ENCODE measurements at regions not wholly inside any gene's neighbourhood (a gene's known extent, or its start where the extent isn't known, plus 50 kb on each side); places are given as distances from the start of the nearest gene placed in this dataset.
"Not testable (repeated sequence)": the region's sequence is repeated elsewhere in the genome, so short reads cannot be mapped to it uniquely, and the experiment has no call there.

- DNase-seq (ENCODE audit: low spot score) = no peak
Measured at GRCh38 chr1:168420177-168420576, 123.6 kb downstream of the XCL2 start.

GRCh38 chr1:168419736-168420135 is 124.1 kb downstream of the XCL2 start:
- no peak for DNase-seq (ENCODE audit: low spot score)

- DNase-seq (ENCODE audit: low spot score) = no peak
Measured at GRCh38 chr1:168416220-168416619, 127.6 kb downstream of the XCL2 start.

GRCh38 chr1:168414914-168415313 is 128.9 kb downstream of the XCL2 start:
- DNase-seq (ENCODE audit: low spot score) = no peak

- DNase-seq (ENCODE audit: low spot score) = no peak
Measured at GRCh38 chr1:168410464-168410863, 129.8 kb downstream of the TBX19 start.

GRCh38 chr1:168408884-168409283 is 128.2 kb downstream of the TBX19 start:
- no peak for DNase-seq (ENCODE audit: low spot score)

GRCh38 chr1:168408539-168408865 is 127.8 kb downstream of the TBX19 start:
- no peak for DNase-seq (ENCODE audit: low spot score)

- DNase-seq (ENCODE audit: low spot score) = no peak
Measured at GRCh38 chr1:168407832-168408538, 127.3 kb downstream of the TBX19 start.

- DNase-seq (ENCODE audit: low spot score) = no peak
Measured at GRCh38 chr1:168405906-168406549, 125.4 kb downstream of the TBX19 start.

GRCh38 chr1:168403140-168403539 is 122.5 kb downstream of the TBX19 start:
- no peak for DNase-seq (ENCODE audit: low spot score)

- not testable (repeated sequence) for DNase-seq (ENCODE audit: low spot score)
Measured at GRCh38 chr1:168402466-168402865, 121.8 kb downstream of the TBX19 start.

GRCh38 chr1:168401341-168401740 is 120.7 kb downstream of the TBX19 start:
- no peak for DNase-seq (ENCODE audit: low spot score)

GRCh38 chr1:168400139-168400538 is 119.5 kb downstream of the TBX19 start:
- DNase-seq (ENCODE audit: low spot score) = no peak

- DNase-seq (ENCODE audit: low spot score) = no peak
Measured at GRCh38 chr1:168397806-168398205, 117.1 kb downstream of the TBX19 start.

- no peak for DNase-seq (ENCODE audit: low spot score)
Measured at GRCh38 chr1:168396940-168397684, 116.4 kb downstream of the TBX19 start.

GRCh38 chr1:168396508-168396907 is 115.8 kb downstream of the TBX19 start:
- DNase-seq (ENCODE audit: low spot score) = no peak

GRCh38 chr1:168394858-168395257 is 114.2 kb downstream of the TBX19 start:
- DNase-seq (ENCODE audit: low spot score) = no peak

GRCh38 chr1:168392958-168393549 is 112.4 kb downstream of the TBX19 start:
- no peak for DNase-seq (ENCODE audit: low spot score)

- DNase-seq (ENCODE audit: low spot score) = no peak
Measured at GRCh38 chr1:168391851-168392681, 111.4 kb downstream of the TBX19 start.

- DNase-seq (ENCODE audit: low spot score) = no peak
Measured at GRCh38 chr1:168390271-168390670, 109.6 kb downstream of the TBX19 start.

- DNase-seq (ENCODE audit: low spot score) = no peak
Measured at GRCh38 chr1:168387781-168388760, 107.4 kb downstream of the TBX19 start.

Data from hematopoietic multipotent progenitor cell treated with erythropoietin and hydrocortisone succinate and interleukin-3 and kit ligand, for 15 days (in vitro differentiated cells).